Activated T-cell treated with anti-CD3 and anti-CD28 coated beads, Interleukin-2, amount 50 U/mL, for 72 hours (primary cell): ENCODE measurements at regions not wholly inside any gene's neighbourhood (a gene's known extent, or its start where the extent isn't known, plus 50 kb on each side); places are given as distances from the start of the nearest gene placed in this dataset.
"Not testable (repeated sequence)": the region's sequence is repeated elsewhere in the genome, so short reads cannot be mapped to it uniquely, and the experiment has no call there.

ENCODE experiments used
- ATAC-seq, 2 donors: fragments of 150-1000 bp; cut with Tn5 transposase; replicated peaks in 1 of 2; 2 replicates each; pipeline ENCODE4 v1.10.0; 2021; ENCODE audit warnings: moderate library complexity in 2 of 2, mild to moderate bottlenecking in 1 of 2
- DNase-seq, 2 donors: peaks; one replicate each; pipeline ENCODE4 v3.0.0; 2021 to 2022; ENCODE audit warnings: mixed read lengths in 1 of 2
- H3K27ac Mint-ChIP-seq: one replicate; pipeline ENCODE4 v1.8.0; 2022; ENCODE audit warnings: mild to moderate bottlenecking, moderate library complexity, mixed read lengths
- H3K27me3 Mint-ChIP-seq: one replicate; pipeline ENCODE4 v1.8.0; 2022; ENCODE audit warnings: low read depth, mixed read lengths
- H3K36me3 Mint-ChIP-seq, 2 donors: one replicate each; pipeline ENCODE4 v1.8.0; 2022; ENCODE audit warnings: mixed read lengths in 2 of 2, mild to moderate bottlenecking in 1 of 2; ENCODE audit not compliant: insufficient read depth in 2 of 2
- H3K4me1 Mint-ChIP-seq: one replicate; pipeline ENCODE4 v1.8.0; 2022; ENCODE audit warnings: low read depth, mixed read lengths
- H3K4me3 Mint-ChIP-seq, 2 donors: one replicate each; pipeline ENCODE4 v1.8.0; 2022; ENCODE audit warnings: mild to moderate bottlenecking in 2 of 2, mixed read lengths in 2 of 2, moderate library complexity in 2 of 2
- H3K9me3 Mint-ChIP-seq, 2 donors: one replicate each; pipeline ENCODE4 v1.8.0; 2022; ENCODE audit warnings: mixed read lengths in 2 of 2

DNA sequence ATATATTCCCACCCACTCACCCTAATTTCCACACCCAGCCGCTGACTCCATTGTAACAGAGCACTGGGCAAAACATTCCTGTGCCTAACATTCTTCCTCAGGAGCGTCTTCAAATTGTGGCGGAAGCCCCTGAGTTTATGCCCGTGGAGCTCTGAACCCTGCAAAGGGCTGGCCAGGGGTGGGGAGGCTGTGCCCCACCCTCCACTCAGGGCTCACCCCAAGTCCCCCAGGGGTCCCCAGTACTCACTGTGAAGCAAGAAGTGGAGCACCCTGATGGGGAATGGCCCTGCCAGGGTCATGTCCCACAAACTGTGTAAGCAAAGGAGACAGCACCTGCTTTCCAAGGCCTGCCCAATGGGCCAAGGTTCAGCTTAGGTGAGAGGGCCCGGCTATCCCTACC is 303.2 kb downstream of the PREX1 start:
- Mint-ChIP-seq H3K27ac (no peak overlapping the region), H3K27me3 (peaks cover 13% of the 10 kb centered on the region), H3K9me3 (no peaks in the 10 kb centered on the region)

DNA sequence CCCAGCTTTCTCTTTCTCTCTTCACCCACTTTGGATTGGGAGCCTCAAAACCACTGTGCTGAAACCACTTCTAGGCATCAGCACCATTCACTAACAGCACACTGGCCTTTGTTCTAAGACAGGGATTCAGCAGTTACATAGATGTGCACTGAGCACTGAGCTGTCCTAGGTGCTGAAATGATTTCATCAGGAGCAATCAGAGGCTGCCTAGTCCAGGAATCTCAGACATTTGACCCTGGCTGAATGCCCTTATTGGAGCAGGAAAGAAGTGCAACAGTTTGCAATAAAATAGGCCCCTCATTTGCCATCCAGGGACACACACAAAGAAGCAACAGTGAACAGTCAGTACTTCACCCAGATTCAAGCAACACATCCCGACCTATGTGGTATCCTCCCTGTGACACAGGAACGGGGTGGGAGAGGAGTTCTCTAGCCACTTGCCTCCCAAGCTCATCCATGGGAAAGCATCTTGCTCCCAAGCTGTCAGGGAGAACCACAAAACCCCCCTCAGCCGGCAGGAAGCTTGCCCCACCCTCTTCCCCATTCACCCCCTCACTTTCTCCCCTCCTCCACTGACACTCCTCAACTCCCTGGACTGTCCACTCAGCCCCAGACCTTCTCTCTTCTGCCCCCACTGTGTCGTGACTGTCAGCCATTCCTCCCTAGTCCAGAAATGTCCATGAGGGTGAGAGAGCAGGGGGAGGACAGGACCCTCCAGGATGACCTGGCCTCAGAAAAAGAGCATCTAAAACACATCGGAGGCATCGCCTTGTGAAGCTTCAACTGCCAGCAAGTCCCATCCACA is 304.4 kb downstream of the PREX1 start:
- Mint-ChIP-seq H3K27ac (no peak overlapping the region), H3K9me3 (no peaks in the 10 kb centered on the region), H3K27me3 (peaks cover 13% of the 10 kb centered on the region), H3K4me1 (no peaks in the 10 kb centered on the region), H3K36me3 (no peaks in the 10 kb centered on the region), H3K4me3 (no peak overlapping the region)
- ATAC-seq, result no peak
- DNase-seq, result no peak

More for the DNA sequence above, 303.2 kb downstream of the PREX1 start:
- Mint-ChIP-seq H3K4me1 (no peaks in the 10 kb centered on the region), H3K36me3 (no peaks in the 10 kb centered on the region), H3K4me3 (no peak overlapping the region)
- ATAC-seq (no peak), DNase-seq (no peak)

DNA sequence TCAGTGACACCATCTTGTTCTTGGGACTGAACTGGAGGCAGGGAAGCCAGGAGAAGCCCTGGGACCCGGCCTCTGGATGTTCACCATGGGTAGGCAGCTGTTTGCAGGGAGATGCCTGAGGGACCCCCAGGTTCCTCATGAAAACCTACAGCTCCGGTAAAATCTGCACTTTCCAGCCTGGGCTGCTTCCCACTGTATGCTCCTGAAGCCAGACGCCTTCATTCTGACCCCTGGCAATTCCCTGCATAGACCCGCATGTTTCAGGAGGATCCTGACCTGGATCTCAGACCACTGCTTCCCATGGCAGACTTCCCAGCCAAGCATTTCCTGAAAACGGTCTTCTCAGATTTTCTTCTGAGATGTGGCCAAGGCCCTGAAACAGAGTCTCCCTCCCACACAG is 306.7 kb downstream of the PREX1 start:
- ATAC-seq, result no peak
- no peak for DNase-seq
- H3K27me3 Mint-ChIP-seq, result peaks cover 10% of the 10 kb centered on the region
- no peaks in the 10 kb centered on the region for H3K36me3 Mint-ChIP-seq
- H3K4me3 Mint-ChIP-seq, result no peak overlapping the region
- H3K4me1 Mint-ChIP-seq, result no peaks in the 10 kb centered on the region
- no peaks in the 10 kb centered on the region for H3K9me3 Mint-ChIP-seq
- no peak overlapping the region for H3K27ac Mint-ChIP-seq

DNA sequence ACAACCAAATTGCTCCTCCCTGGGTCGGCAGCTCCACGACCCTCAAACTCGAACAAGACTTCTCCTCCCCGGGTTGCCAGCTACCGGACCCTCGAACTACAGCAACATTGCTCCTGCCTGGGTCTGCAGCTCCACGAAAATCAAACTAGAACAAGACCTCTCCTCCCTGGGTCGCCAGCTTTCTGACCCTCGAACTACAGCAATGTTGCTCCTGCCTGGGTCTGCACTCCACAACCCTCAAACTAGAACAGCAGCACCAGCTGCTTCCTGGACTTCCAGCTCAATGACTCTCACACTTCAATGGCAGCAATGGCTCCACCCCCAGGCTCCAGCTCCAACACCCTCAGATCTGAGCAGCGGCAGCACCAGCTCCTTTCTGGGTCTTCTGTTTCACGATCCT is 311.6 kb downstream of the PREX1 start:
- not testable (repeated sequence) for H3K36me3 Mint-ChIP-seq, DNase-seq, H3K9me3 Mint-ChIP-seq, H3K27ac Mint-ChIP-seq, H3K4me1 Mint-ChIP-seq, H3K4me3 Mint-ChIP-seq, ATAC-seq
- H3K27me3 Mint-ChIP-seq, result peaks cover 12% of the 10 kb centered on the region

DNA sequence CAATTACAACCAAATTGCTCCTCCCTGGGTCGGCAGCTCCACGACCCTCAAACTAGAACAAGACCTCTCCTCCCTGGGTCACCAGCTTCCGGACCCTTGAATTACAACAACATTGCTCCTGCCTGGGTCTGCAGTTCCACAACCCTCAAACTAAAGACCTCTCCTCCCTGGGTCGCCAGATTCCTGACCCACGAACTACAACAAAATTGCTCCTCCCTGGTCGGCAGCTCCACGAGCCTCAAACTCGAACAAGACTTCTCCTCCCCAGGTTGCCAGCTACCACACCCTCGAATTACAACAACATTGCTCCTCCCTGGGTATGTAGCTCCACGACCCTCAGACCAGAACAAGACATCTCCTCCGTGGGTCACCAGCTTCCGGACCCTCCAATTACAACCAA is 313.2 kb downstream of the PREX1 start:
- H3K9me3 Mint-ChIP-seq, ATAC-seq, H3K4me1 Mint-ChIP-seq, DNase-seq, H3K27ac Mint-ChIP-seq, H3K36me3 Mint-ChIP-seq, H3K4me3 Mint-ChIP-seq: not testable (repeated sequence)
- H3K27me3 Mint-ChIP-seq, result peaks cover 12% of the 10 kb centered on the region

DNA sequence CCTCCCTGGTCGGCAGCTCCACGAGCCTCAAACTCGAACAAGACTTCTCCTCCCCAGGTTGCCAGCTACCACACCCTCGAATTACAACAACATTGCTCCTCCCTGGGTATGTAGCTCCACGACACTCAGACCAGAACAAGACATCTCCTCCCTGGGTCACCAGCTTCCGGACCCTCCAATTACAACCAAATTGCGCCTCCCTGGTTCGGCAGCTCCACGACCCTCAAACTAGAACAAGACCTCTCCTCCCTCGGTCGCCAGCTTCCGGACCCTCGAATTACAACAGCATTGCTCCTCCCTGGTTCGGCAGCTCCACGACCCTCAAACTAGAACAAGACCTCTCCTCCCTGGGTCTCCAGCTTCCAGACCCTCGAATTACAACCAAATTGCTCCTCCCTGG is 315.3 kb downstream of the PREX1 start:
- not testable (repeated sequence) for DNase-seq, H3K4me3 Mint-ChIP-seq, H3K36me3 Mint-ChIP-seq, H3K9me3 Mint-ChIP-seq, ATAC-seq, H3K27ac Mint-ChIP-seq, H3K4me1 Mint-ChIP-seq
- peaks cover 12% of the 10 kb centered on the region for H3K27me3 Mint-ChIP-seq

DNA sequence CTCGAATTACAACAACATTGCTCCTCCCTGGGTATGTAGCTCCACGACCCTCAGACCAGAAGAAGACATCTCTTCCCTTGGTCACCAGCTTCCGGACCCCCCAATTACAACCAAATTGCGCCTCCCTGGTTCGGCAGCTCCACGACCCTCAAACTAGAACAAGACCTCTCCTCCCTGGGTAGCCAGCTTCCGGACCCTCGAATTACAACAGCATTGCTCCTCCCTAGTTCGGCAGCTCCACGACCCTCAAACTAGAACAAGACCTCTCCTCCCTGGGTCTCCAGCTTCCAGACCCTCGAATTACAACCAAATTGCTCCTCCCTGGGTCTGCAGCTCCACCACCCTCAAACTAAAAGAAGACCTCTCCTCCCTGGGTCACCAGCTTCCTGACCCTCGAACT is 322.7 kb downstream of the PREX1 start:
- not testable (repeated sequence) for H3K4me3 Mint-ChIP-seq, H3K27me3 Mint-ChIP-seq, H3K4me1 Mint-ChIP-seq, H3K27ac Mint-ChIP-seq, H3K9me3 Mint-ChIP-seq, ATAC-seq, DNase-seq, H3K36me3 Mint-ChIP-seq

DNA sequence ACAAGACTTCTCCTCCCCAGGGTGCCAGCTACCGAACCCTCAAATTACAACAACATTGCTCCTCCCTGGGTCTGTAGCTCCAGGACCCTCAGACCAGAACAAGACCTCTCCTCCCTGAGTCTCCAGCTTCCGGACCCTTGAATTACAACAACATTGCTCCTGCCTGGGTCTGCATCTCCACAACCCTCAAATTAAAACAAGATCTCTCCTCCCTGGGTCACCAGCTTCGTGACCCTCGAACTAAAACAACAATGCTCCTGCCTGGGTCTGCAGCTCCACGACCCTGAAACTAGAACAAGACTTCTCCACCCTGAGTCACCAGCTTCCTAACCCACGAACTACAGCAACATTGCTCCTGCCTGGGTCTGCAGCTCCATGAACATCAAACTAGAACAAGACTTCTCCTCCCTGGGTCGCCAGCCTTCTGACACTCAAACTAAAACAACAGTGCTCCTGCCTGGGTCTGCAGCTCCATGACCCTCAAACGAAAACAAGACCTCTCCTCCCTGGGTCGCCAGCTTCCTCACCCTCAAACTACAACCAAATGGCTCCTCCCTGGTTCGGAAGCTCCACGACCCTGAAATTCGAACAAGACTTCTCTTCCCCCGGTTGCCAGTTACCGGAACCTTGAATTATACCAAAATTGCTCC is 324.5 kb downstream of the PREX1 start:
- no peaks in the 10 kb centered on the region for H3K36me3 Mint-ChIP-seq
- ATAC-seq (no peak), DNase-seq (no peak)
- no peaks in the 10 kb centered on the region for H3K9me3 Mint-ChIP-seq
- H3K4me3 Mint-ChIP-seq, result no peak overlapping the region
- no peak overlapping the region for H3K27ac Mint-ChIP-seq
- H3K4me1 Mint-ChIP-seq, result no peaks in the 10 kb centered on the region
- H3K27me3 Mint-ChIP-seq, result no peaks in the 10 kb centered on the region

DNA sequence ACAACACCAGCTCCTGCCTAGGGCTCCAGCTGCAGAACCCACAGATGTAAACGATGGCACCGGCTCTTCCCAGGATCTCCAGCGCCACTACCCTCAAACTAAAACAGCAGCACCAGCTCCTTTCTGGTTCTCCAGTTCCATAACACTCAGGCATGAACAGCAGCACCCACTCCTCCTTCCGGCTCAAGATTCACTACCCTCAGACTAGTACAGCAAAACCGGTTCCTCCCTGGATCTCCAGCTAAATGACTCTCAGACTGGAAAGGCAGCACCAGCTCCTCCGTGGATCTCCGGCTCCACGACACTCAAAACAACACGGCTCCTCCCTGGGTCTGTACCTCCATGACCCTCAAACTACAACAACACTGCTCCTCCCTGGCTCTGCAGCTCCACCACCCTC is 325.0 kb downstream of the PREX1 start:
- ATAC-seq (no peak), DNase-seq (no peak)
- no peak overlapping the region for H3K4me3 Mint-ChIP-seq
- no peaks in the 10 kb centered on the region for H3K4me1 Mint-ChIP-seq
- no peak overlapping the region for H3K27ac Mint-ChIP-seq
- H3K27me3 Mint-ChIP-seq, result no peaks in the 10 kb centered on the region
- H3K36me3 Mint-ChIP-seq, result no peaks in the 10 kb centered on the region
- no peaks in the 10 kb centered on the region for H3K9me3 Mint-ChIP-seq

DNA sequence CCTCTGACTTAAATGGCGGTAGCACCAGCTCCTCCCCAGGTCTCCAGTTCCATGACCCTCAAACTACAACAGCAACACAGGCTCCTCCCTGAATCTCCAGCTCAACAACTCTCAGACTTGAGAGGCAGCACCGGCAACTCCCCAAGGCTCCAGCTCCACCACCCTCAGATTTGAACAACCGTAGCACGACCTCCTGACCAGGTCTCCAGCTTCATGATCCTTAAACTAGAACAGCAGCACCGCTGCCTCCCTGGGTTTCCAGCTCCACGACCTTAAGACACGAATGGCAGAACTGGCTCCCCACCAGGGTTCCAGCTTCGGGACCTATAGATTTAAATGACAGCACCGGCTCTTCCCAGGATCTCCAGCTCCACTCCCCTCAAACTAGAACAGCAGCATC is 325.8 kb downstream of the PREX1 start:
- Mint-ChIP-seq H3K27ac (no peak overlapping the region), H3K4me3 (no peak overlapping the region), H3K36me3 (no peaks in the 10 kb centered on the region), H3K4me1 (no peaks in the 10 kb centered on the region), H3K9me3 (no peaks in the 10 kb centered on the region), H3K27me3 (no peaks in the 10 kb centered on the region)
- DNase-seq (no peak), ATAC-seq (no peak)

DNA sequence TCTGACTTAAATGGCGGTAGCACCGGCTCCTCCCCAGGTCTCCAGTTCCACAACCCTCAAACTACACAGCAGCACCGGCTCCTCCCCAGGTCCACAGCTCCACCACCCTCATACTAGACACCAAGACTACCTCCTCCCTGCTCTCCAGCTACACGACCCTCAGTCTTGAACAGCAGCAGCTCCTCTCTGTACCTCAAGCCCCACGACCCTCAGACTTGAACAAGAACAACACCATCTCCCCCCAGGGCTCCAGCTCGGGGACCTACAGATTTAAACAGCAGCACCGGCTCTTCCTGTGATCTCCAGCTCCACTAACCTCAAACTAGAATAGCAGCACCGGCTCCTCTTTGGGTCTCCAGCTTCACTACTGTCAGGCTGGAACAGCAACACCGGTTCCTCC is 326.9 kb downstream of the PREX1 start:
- ATAC-seq, H3K36me3 Mint-ChIP-seq, DNase-seq, H3K9me3 Mint-ChIP-seq, H3K4me1 Mint-ChIP-seq, H3K27me3 Mint-ChIP-seq, H3K27ac Mint-ChIP-seq, H3K4me3 Mint-ChIP-seq: not testable (repeated sequence)

DNA sequence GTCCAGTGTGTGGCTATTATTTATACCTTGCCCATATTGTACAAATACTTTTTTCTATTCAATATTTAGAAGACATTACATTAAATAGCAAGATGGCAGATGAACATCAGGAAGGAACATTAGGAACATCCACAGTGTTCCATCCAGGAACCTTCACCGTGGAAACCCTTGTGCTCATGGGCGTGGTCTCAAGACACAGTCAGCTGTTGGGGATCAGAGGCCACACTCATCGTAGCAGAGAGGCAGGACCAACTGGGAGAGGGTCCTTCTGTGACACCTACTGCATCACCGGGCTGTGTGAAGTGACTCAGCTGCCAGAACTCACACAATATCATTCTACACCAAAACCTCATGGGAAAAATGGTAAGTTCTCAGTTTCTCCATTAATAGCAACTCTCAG is 328.9 kb downstream of the PREX1 start:
- H3K27me3 Mint-ChIP-seq, ATAC-seq, H3K36me3 Mint-ChIP-seq, H3K27ac Mint-ChIP-seq, H3K9me3 Mint-ChIP-seq, DNase-seq, H3K4me3 Mint-ChIP-seq, H3K4me1 Mint-ChIP-seq: not testable (repeated sequence)

DNA sequence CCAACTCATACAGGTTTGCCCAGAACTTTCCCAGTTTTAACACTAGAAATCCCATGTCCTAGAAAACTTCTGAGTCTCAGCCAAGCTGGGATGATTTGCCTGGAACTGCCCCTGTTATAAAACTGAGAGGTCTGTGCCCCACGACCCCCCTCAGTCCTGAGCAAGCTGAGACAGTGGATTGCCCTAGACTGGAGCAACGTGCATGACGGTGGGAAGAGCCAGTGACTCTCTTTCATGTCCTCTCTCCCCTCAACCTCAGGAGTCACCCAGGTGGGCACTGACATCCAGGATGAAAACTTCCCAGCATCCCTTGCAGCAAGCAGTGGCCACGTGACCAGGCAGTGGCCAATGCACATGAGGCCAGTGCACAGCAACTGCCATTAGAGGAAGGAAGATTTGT is 329.7 kb downstream of the PREX1 start:
- not testable (repeated sequence) for H3K36me3 Mint-ChIP-seq, H3K27me3 Mint-ChIP-seq, H3K9me3 Mint-ChIP-seq, H3K27ac Mint-ChIP-seq, H3K4me3 Mint-ChIP-seq, DNase-seq, ATAC-seq, H3K4me1 Mint-ChIP-seq

DNA sequence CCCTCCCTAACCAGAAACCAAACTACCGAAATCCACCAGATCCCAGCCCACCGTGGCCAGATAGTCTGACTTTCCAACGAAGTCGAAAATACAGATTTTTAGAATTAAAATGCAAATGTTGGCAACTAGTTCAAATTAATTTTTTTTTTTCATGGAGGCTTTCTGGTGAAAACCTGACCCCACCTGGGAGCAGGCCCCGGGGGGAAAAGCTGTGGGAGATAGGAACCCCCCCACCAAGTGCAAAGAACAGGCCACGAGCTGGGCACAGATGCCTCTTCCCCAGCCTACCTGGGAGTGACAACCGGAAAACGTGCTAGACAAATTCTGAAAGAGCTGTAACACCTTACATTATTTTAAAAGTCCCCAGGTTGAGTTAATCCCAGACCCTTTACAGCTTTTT is 333.8 kb downstream of the PREX1 start:
- DNase-seq (no peak), ATAC-seq (no peak)
- H3K27ac Mint-ChIP-seq, result no peak overlapping the region
- no peak overlapping the region for H3K4me3 Mint-ChIP-seq
- no peaks in the 10 kb centered on the region for H3K27me3 Mint-ChIP-seq
- no peaks in the 10 kb centered on the region for H3K4me1 Mint-ChIP-seq
- no peaks in the 10 kb centered on the region for H3K36me3 Mint-ChIP-seq
- no peaks in the 10 kb centered on the region for H3K9me3 Mint-ChIP-seq
